ENCODE measurements at regions not wholly inside any gene's neighbourhood (a gene's known extent, or its start where the extent isn't known, plus 50 kb on each side); places are given as distances from the start of the nearest gene placed in this dataset.

DNA sequence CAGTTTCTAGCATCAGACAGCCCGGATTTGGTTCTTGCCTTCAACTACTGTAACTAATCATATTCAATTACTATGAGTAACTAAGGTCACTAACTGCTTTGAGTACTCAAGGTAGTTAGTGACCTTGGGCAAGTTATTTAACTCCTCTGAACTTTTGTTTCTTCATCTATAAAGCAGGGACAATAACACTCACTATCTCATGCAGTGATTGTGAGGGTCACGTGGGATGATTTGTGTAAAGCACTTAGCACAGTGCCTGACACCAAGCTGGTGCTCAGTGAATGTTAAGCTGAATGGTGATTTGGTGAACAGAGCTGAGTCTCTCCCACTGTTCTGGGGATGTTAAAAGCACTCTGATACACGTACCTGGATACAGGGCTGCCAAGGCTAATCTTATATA is 171.3 kb upstream of the PLXNC1 start:
- TF ChIP-seq, protein P1, sequence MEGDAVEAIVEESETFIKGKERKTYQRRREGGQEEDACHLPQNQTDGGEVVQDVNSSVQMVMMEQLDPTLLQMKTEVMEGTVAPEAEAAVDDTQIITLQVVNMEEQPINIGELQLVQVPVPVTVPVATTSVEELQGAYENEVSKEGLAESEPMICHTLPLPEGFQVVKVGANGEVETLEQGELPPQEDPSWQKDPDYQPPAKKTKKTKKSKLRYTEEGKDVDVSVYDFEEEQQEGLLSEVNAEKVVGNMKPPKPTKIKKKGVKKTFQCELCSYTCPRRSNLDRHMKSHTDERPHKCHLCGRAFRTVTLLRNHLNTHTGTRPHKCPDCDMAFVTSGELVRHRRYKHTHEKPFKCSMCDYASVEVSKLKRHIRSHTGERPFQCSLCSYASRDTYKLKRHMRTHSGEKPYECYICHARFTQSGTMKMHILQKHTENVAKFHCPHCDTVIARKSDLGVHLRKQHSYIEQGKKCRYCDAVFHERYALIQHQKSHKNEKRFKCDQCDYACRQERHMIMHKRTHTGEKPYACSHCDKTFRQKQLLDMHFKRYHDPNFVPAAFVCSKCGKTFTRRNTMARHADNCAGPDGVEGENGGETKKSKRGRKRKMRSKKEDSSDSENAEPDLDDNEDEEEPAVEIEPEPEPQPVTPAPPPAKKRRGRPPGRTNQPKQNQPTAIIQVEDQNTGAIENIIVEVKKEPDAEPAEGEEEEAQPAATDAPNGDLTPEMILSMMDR (IDR thresholded peaks at IDR 0.05), result no peak
- H3K27ac ChIP-seq, result no peak overlapping the region
- no peak for DNase-seq (ENCODE audit: low spot score)
- no peak overlapping the region for H3K4me3 ChIP-seq

DNA sequence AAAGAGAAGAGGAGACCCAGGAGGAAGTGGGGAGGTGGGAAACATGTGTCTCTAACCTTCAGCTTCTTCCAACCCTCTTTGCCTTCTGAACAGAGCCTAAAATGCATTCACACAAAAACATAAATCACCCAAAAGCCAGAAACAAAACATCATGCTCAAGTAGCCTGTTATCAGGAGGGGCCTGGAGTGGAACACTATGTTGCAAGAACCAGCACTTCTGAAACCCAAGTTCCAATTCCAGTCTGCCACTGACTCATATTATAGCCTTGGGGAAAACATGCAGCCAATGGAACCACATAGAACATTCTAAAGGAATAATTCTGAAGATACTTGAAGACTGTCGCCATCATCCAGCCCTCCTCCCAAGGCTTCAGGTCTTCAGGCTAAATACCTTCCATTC is 169.8 kb upstream of the PLXNC1 start:
- Histone ChIP-seq H3K4me3 (no peak overlapping the region), H3K27ac (peak overlapping the region; percentile 17 to 77)
- no peak for DNase-seq (ENCODE audit: low spot score)
- TF ChIP-seq, protein P1 (IDR thresholded peaks at IDR 0.05), result no peak

- H3K27ac ChIP-seq, result peak overlapping the region in 1 of 2 donors; percentile 77
- no peak overlapping the region for H3K4me3 ChIP-seq
- no peak for DNase-seq (ENCODE audit: low spot score)
- TF ChIP-seq, protein P1 (IDR thresholded peaks at IDR 0.05), result no peak
These were observed 169.2 kb upstream of the PLXNC1 start for GRCh38 chr12:93979189-93979588.

- TF ChIP-seq, protein P1 (IDR thresholded peaks at IDR 0.05), result no peak
- DNase-seq (ENCODE audit: low spot score), result no peak
- no peak overlapping the region for H3K4me3 ChIP-seq
- H3K27ac ChIP-seq, result no peak overlapping the region
These were observed 167.7 kb upstream of the PLXNC1 start for GRCh38 chr12:93980711-93981110.

GRCh38 chr12:93981411-93981810 is 167.0 kb upstream of the PLXNC1 start:
- TF ChIP-seq, protein P1 (IDR thresholded peaks at IDR 0.05), result no peak
- no peak overlapping the region for H3K4me3 ChIP-seq
- H3K27ac ChIP-seq, result no peak overlapping the region
- DNase-seq (ENCODE audit: low spot score), result no peak

DNA sequence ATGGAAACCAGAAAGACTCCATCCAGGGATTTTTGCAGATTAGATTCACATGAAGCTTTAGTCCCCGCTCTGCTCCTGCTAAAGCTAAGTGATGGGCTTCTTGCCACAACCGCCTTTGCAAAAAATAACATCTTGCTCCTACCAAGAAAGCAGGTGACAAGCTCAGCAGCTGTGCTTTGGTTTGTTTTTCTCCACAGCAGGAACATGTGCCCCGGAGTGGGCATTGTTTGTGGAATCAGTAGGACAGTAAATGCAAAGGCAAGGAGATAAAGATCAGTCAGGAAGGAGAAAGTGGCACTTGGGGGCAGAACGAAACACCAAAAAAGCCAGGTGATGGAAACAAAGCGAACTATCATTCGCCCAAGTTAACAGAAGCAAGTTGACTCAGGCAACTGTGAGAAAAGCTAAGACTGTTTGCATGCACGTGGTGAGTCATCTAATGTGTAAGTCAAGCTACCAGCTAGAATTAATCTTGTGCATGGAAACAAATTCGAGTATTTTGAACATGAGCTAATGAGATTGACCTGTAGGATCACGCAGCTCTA is 165.5 kb upstream of the PLXNC1 start:
- TF ChIP-seq, protein P1 (IDR thresholded peaks at IDR 0.05), result no peak
- no peak overlapping the region for H3K4me3 ChIP-seq
- DNase-seq (ENCODE audit: low spot score), result no peak
- no peak overlapping the region for H3K27ac ChIP-seq

GRCh38 chr12:93984005-93984404 is 164.4 kb upstream of the PLXNC1 start:
- no peak for DNase-seq (ENCODE audit: low spot score)
- no peak overlapping the region for H3K4me3 ChIP-seq
- TF ChIP-seq, protein P1 (IDR thresholded peaks at IDR 0.05), result no peak
- no peak overlapping the region for H3K27ac ChIP-seq

All from coronary artery (tissue), 2 donors.